ENCODE measurements at regions not wholly inside any gene's neighbourhood (a gene's known extent, or its start where the extent isn't known, plus 50 kb on each side); places are given as distances from the start of the nearest gene placed in this dataset.

- Histone ChIP-seq H3K4me1 (no peaks in the 10 kb centered on the region), H3K27ac (no peak overlapping the region), H3K36me3 (no peaks in the 10 kb centered on the region), H3K27me3 (no peaks in the 10 kb centered on the region), H3K9me3 (no peaks in the 10 kb centered on the region), H3K4me3 (no peak overlapping the region)
- no peak for TF ChIP-seq CTCF (IDR thresholded peaks at IDR 0.05)
- DNase-seq (ENCODE audit: low spot score): no peak
These were observed 154.3 kb downstream of the RMST start for GRCh38 chr12:97616946-97617345.

DNA sequence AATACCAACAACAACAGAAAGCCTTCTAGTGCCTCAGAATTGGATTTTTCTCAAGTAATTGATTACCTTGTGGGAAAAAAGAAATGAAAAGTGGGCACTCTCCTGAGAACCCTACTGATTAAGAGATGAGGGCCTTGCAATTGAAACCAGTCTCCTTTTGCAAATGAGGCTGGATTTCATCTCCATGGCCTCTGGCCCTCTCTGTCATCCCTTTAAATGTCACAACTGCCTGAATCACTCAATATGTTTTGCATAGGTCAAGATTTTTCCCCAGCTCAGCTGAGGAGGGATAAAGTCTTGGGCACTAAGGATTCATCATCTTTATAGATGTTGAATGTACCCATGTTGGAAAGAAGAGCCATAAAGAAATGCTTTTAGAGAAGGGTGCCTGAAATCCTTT is 166.4 kb downstream of the RMST start:
- no peaks in the 10 kb centered on the region for H3K4me1 ChIP-seq
- H3K4me3 ChIP-seq: no peak overlapping the region
- no peak overlapping the region for H3K27ac ChIP-seq
- TF ChIP-seq CTCF (IDR thresholded peaks at IDR 0.05): no peak
- no peak for DNase-seq (ENCODE audit: low spot score)
- H3K9me3 ChIP-seq: no peaks in the 10 kb centered on the region
- no peaks in the 10 kb centered on the region for H3K27me3 ChIP-seq
- no peaks in the 10 kb centered on the region for H3K36me3 ChIP-seq

DNA sequence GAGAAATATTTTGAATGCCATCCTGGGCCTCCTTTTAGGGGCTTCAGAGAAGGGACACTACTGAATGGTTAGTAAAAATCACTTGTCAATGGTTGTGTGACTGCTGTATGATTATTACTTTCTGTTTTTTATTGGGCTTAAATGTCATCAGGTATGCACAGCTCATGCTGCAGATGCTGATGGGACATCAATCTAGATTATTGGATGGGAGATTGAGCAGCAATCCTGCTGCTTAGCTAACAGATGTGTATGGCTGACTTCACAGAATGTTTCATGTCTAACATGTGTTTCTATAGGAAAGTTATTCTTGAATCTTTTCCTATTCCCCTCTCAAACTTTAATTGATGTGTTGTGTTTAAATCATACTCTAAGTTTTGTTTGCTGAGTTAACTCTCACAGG is 166.8 kb downstream of the RMST start:
- no peak overlapping the region for H3K27ac ChIP-seq
- TF ChIP-seq CTCF (IDR thresholded peaks at IDR 0.05): no peak
- H3K36me3 ChIP-seq: no peaks in the 10 kb centered on the region
- H3K27me3 ChIP-seq: no peaks in the 10 kb centered on the region
- no peak for DNase-seq (ENCODE audit: low spot score)
- H3K4me3 ChIP-seq: no peak overlapping the region
- no peaks in the 10 kb centered on the region for H3K9me3 ChIP-seq
- H3K4me1 ChIP-seq: no peaks in the 10 kb centered on the region

DNA sequence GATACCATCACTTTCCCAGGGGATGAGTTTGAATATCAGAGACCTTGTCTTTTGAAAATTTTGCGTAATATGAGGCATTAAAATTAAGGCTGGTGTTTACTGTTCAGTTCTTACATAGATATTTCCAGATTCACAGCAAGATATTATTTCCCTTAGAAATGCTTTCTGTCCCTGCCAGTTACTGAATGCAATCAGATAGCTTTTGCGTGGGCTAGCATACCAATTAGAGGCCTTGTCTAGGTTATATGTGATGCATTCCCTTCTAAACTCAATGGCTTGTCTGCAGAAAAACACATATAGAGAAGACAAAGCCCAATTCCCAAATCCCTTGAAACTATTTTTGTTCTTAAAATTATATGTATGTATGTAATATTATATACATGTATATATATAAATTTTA is 167.8 kb downstream of the RMST start:
- Histone ChIP-seq H3K4me3 (no peak overlapping the region), H3K36me3 (no peaks in the 10 kb centered on the region), H3K4me1 (no peaks in the 10 kb centered on the region), H3K27ac (no peak overlapping the region), H3K27me3 (no peaks in the 10 kb centered on the region), H3K9me3 (no peaks in the 10 kb centered on the region)
- no peak for DNase-seq (ENCODE audit: low spot score)
- no peak for TF ChIP-seq CTCF (IDR thresholded peaks at IDR 0.05)

- H3K4me3 ChIP-seq: no peak overlapping the region
- H3K36me3 ChIP-seq: no peaks in the 10 kb centered on the region
- no peak overlapping the region for H3K27ac ChIP-seq
- H3K27me3 ChIP-seq: no peaks in the 10 kb centered on the region
- no peaks in the 10 kb centered on the region for H3K4me1 ChIP-seq
- DNase-seq (ENCODE audit: low spot score): no peak
- no peak for TF ChIP-seq CTCF (IDR thresholded peaks at IDR 0.05)
- H3K9me3 ChIP-seq: no peaks in the 10 kb centered on the region
These were observed 168.3 kb downstream of the RMST start for GRCh38 chr12:97630875-97631274.

DNA sequence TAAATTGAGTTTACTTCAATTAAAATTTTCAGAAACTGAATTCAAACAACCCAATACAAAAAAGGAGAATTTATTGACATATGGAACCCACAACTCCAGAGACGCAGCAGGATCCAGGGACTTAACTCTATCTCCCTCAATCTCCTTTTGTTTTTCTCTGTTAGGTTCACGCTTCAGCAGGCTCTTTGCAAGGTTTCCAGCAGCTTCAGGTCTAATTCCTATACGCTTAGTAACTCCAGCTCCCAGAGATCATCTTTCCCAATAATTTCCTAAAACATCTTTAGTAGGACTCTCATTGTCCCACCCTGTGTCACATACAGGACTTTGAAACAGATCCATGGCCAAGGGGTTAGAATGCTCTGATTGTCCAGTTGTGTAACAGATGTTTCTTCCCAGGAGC is 175.2 kb downstream of the RMST start:
- Histone ChIP-seq H3K4me1 (no peaks in the 10 kb centered on the region), H3K27ac (no peak overlapping the region), H3K27me3 (no peaks in the 10 kb centered on the region), H3K9me3 (no peaks in the 10 kb centered on the region), H3K4me3 (no peak overlapping the region), H3K36me3 (no peaks in the 10 kb centered on the region)
- DNase-seq (ENCODE audit: low spot score): no peak
- no peak for TF ChIP-seq CTCF (IDR thresholded peaks at IDR 0.05)

All from right atrium auricular region (tissue), 2 donors.